ENCODE measurements at regions not wholly inside any gene's neighbourhood (a gene's known extent, or its start where the extent isn't known, plus 50 kb on each side); places are given as distances from the start of the nearest gene placed in this dataset.

GRCh38 chr5:32990593-32991420, 279.7 kb downstream of the NPR3 start:
- DNase-seq, result no peak

DNA sequence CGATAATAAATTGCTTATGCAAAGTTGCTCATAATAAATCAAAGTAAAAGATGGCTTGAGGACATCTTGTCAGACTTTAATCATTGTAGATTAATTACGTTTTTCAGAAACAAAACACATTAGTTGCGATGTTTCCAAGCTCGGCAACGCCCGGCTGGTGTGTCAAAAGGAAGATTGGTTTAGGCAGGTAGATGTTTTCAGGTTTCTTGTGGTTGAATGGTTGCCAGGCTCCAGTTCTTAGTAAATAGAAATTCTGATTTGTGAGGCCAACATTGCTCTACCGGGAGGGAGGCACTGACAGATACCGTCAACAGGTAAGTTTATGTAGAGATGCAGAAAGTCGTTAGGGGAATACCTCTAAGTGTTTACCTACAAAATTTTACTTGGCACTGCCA, 280.3 kb downstream of the NPR3 start:
- no peak for DNase-seq

- no peak for DNase-seq
Observed at GRCh38 chr5:32996336-32996735, 285.2 kb downstream of the NPR3 start.

DNA sequence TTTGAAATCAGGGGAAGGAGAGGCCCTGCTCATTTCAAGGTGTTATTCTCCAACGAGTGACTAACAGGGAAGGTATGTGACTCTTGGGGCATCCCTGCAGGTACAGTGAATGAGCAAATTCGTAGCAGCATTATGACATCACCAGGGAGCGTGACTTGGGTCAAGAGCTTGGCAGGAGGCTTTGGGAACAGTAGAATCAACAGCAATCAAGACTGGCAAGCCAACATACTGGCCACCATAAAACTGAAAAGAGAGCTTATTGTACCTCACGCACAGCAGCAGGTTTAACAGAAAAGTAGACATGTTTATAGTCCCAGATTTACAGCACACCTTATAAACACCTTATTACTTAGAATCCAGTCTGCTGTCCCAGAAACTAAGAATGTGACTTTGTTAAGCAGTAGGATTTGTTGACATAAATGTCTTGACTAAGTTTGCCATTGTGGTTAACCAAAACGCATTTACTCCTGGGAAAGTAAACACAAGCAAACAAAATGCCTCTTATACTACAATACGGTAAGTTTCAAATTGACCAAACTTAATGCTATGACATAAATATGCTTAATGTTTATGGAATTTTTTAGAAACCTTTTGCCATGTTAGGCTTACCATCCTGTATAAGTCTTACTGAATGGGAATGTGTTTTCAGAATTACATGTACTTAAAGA, 297.8 kb downstream of the NPR3 start:
- DNase-seq, result no peak

- no peak for DNase-seq
Observed at GRCh38 chr5:33010846-33011245, 299.7 kb downstream of the NPR3 start.

DNA sequence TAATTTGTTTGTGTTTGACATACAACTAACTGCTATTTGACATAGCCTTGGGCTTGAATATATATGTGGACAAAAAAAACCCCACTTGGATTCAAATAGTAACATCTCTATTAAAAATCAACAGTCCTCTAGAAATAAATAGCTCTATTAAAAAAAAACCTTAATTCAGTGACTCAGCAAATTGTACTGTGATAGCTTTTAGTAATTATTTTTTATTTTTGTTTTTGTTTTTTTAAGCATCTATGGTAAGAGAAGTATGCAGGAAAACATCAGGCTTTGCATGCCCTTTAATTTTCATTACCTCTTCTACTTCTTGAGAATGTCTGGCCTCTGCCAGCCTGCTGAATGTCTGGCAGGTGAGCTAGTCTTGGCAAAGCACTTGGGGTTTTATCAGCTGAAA, 300.7 kb downstream of the NPR3 start:
- no peak for DNase-seq

DNA sequence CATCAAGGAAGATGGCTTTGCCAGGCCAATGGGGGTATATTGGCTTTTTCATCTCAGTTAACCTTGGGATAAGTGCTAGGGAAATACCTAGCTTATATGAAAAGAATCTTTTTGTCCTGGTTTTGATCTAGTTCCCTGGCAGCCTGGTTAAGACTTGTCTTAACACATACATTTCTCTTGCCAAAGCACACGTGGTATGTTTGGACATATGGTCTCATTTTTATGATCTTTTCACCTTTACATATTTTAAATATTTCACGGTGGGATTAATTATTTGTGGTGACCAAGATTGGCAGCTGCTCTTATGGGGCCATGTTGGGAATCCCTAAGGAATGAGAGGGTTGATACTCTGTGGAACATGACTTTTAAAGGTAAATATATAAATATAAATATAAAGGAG, 312.5 kb downstream of the NPR3 start:
- DNase-seq, result no peak

GRCh38 chr5:33032271-33033070, 321.4 kb downstream of the NPR3 start:
- DNase-seq, result peak in 1 of 2 donors; percentile 3

- DNase-seq, result no peak
Observed at GRCh38 chr5:33033516-33033915, 322.4 kb downstream of the NPR3 start.

GRCh38 chr5:33034777-33035176, 323.7 kb downstream of the NPR3 start:
- no peak for DNase-seq

DNA sequence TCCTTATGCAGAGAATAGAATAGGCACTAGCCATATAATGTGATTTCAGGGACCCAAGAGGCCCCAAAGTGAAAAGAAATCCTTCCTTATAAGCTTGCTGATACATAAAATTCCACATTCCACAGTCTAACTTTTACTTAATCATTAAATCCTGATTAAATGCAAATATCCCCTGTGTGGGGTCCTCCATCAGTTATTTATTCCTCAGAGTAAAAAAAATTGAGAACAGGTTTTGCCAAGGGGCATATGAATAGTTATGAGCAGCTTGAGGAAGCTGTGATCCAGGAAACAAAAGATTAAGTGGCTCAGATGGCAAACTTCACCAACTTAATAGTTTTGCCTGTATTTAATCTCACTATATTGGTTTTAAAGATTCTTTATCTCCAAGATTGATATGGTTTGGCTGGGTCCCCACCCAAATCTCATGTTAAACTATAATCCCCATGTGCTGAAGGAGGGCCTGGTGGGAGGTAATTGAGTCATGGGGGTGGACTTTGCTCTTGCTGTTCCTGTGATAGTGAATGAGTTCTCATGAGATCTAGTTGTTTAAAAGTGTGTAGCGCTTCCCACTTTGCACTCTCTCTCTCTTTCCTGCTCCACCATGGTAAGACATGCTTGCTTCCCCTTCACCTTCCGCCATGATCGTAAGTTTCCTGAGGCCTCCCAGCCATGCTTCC, 324.9 kb downstream of the NPR3 start:
- no peak for DNase-seq

DNA sequence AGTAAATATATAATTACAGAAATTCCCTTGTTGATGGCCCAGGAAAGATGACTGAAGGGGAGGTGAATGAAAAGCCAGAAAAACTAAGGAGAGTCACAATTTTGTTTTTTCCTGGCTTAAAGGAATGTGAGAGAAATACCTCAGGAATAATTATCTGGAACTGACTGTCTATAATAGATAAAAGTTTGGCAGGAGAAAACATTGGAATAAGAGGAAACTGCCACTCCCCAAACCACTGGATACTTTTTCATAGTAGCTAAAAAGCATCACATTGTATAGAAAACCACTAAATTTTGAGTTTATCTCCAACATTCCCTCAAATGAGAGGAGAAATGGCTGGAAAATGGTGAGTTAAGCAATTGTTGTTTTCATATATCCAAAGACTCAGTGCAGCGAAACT, 326.0 kb downstream of the NPR3 start:
- no peak for DNase-seq

DNA sequence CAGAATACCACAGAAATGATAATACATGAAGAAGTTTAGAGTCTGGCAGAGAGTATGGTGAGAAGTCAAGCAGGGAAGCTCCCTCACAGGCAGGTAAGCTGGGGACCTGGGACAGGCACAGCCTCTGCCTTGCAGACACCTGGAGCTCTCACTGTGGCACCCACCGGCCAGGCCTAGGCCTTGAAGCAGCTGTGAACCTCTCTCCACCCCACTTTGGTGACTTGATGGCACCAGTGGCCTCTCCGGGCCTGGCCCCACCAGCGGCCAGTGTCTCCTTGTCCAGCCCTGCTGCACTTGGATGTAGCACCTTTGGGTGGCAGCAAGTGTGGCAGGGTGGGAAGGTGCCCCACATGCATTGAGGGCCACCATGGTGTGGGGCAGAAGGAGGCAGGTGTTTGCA, 330.5 kb downstream of the NPR3 start:
- no peak for DNase-seq

DNA sequence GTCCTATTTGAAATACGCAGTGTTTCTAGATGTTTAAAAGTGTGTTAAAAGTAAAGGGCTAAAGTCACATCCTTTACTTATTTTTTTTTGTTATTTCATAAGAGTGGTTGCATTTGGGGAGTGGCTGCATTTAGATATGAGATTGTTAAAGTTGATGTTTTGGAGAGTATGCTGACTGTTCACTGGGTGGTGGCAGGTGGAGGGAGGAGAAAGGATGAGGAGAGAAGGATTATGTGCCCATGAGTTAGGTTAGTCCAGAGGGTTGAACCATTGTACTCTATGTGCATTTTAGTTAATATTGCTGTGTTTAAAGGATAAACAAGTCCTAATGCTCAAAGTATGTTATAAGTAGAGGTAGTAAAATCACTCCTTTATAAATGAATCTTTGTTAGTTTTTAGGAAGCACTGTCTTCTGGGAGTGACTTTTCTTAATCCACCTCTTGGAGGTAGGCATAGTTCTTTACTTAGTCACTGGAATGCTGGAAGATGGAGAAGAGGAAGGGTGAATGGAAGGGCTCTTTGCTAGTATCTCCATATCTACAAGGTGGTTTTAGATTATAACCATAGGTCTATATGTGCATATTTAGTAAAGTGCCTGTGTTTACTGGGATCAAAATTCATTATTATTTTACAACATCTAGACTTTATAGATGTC, 332.3 kb downstream of the NPR3 start:
- DNase-seq, result no peak

- no peak for DNase-seq
Observed at GRCh38 chr5:33046091-33046490, 335.0 kb downstream of the NPR3 start.

- DNase-seq, result no peak
Observed at GRCh38 chr5:33048315-33048714, 337.2 kb downstream of the NPR3 start.

DNA sequence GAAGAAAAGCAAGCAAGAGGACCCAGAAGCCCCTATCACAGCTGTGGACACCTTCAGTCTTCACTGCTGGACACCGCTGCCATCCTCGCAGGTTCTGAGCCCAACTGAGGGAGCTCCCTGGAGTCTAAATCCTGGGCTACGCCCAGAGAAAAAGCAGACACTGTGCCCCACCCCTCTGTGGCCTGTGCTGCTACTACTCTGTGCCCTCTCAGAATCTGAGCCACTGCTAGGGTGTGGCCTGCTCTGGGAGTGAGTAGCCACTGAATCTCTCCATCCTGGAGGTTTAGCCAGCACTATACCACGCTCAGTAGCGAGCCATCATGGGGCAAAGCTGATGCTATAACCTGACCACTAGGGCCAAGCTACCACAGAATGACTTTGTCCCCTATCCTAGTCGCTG, 338.2 kb downstream of the NPR3 start:
- DNase-seq, result no peak

DNA sequence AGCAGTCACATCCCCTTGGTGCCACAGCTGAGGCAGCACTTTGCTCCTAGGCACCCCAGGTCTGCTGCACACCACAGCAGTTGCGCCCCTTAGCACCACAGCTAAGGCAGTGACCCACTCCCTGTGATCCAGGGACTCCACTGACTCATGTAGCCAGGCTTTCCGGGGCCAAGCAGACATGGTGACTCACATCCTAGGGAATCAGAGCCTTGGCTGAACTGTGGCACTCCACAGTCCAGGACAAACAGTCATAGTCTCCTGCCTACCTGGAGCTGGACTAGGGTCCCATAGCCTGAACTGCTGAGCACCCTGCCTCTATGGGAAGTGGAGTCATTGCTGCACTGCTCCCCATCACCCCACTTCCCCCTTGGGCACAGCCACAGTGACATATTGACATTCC, 338.7 kb downstream of the NPR3 start:
- DNase-seq, result no peak

- DNase-seq, result no peak
Observed at GRCh38 chr5:33059081-33059480, 348.0 kb downstream of the NPR3 start.

- no peak for DNase-seq
Observed at GRCh38 chr5:33065131-33065530, 354.0 kb downstream of the NPR3 start.

GRCh38 chr5:33067291-33067690, 356.2 kb downstream of the NPR3 start:
- no peak for DNase-seq

DNA sequence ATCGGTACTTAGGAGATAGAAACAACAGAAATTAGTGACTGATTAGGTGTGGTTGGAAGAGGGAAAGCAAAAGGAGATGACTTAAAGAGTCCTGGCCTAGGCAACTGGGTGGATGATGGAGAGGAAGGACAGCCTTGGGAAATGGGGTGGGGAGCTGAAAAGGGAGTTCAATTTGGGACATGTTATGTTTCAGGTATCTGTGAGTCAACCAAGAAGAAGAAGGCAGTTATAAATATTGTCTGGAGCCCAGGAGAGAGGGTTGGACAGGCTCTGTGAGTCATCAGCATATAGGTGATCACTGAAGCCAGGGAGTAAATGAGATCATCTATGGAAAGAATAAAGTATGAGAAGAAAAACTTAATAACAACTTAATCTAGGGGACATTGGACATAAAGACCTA, 357.7 kb downstream of the NPR3 start:
- no peak for DNase-seq

GRCh38 chr5:33072296-33072695, 361.2 kb downstream of the NPR3 start:
- DNase-seq, result no peak

All from hippocampal formation (tissue), 2 donors.